ENCODE measurements at regions not wholly inside any gene's neighbourhood (a gene's known extent, or its start where the extent isn't known, plus 50 kb on each side); places are given as distances from the start of the nearest gene placed in this dataset.
"Not testable (repeated sequence)": the region's sequence is repeated elsewhere in the genome, so short reads cannot be mapped to it uniquely, and the experiment has no call there.

GRCh38 chr7:13265271-13265670, 577.8 kb downstream of the ARL4A start:
- Histone ChIP-seq H4K91ac (ENCODE audit: low read depth, low read length, poor library complexity) (no peak overlapping the region), H2AK5ac (ENCODE audit: low read depth, low read length) (no peak overlapping the region), H3K79me1 (ENCODE audit: low read depth, low read length) (no peaks in the 10 kb centered on the region), H3K14ac (ENCODE audit: low read length) (no peak overlapping the region), H3K36me3 (replicated peaks in 1 of 2; ENCODE audit: control insufficient read depth in 2 of 2, insufficient read depth in 2 of 2, low read length in 2 of 2) (no peaks in the 10 kb centered on the region), H3K27me3 (ENCODE audit: control insufficient read depth in 3 of 3, insufficient read depth in 3 of 3, low read depth in 1 of 3, low read length in 3 of 3) (no peaks in the 10 kb centered on the region), H2AFZ (ENCODE audit: low read length) (no peak overlapping the region), H3K18ac (ENCODE audit: low read length) (no peak overlapping the region), H3K9ac (ENCODE audit: low read depth, low read length, poor library complexity) (no peak overlapping the region), H3K4me2 (ENCODE audit: insufficient read depth, low read length, poor library complexity, severe bottlenecking) (no peak overlapping the region), H3K27ac (replicated peaks; ENCODE audit: low read length) (no peak overlapping the region), H3K4ac (ENCODE audit: low read length) (no peak overlapping the region), H3K23ac (ENCODE audit: low read depth, low read length, poor library complexity) (no peak overlapping the region), H3K4me1 (ENCODE audit: control insufficient read depth in 2 of 2, insufficient read depth in 1 of 2, low read depth in 1 of 2, low read length in 2 of 2) (peaks cover 0 to 7% of the 10 kb centered on the region in 2 donors), H2BK5ac (ENCODE audit: low read length) (no peak overlapping the region), H4K8ac (ENCODE audit: low read depth, low read length) (no peak overlapping the region), H3K9me3 (replicated peaks in 1 of 2; ENCODE audit: control insufficient read depth in 2 of 2, insufficient read depth in 1 of 2, low read depth in 1 of 2, low read length in 2 of 2) (no peaks in the 10 kb centered on the region), H2BK15ac (ENCODE audit: low read length) (no peak overlapping the region), H2BK120ac (ENCODE audit: low read depth, low read length) (no peak overlapping the region), H2BK12ac (ENCODE audit: low read length) (no peak overlapping the region), H3K4me3 (ENCODE audit: low read length in 2 of 2) (no peak overlapping the region)
- WGBS, 2 donors (ENCODE audit: extremely low coverage in 2 of 2, insufficient read length in 2 of 2, insufficient replicate concordance in 1 of 2) = no CpG with 5 or more reads among the region's 2 CpGs
- DNase-seq (ENCODE audit: low spot score) = no peak

- not testable (repeated sequence) for H3K9ac ChIP-seq (ENCODE audit: low read depth, low read length, poor library complexity); H3K23ac ChIP-seq (ENCODE audit: low read depth, low read length, poor library complexity); H3K4me1 ChIP-seq (ENCODE audit: control insufficient read depth in 2 of 2, insufficient read depth in 1 of 2, low read depth in 1 of 2, low read length in 2 of 2); H2BK5ac ChIP-seq (ENCODE audit: low read length); H3K4ac ChIP-seq (ENCODE audit: low read length); H2BK12ac ChIP-seq (ENCODE audit: low read length); H4K8ac ChIP-seq (ENCODE audit: low read depth, low read length); H2AK5ac ChIP-seq (ENCODE audit: low read depth, low read length); H2BK15ac ChIP-seq (ENCODE audit: low read length); H4K91ac ChIP-seq (ENCODE audit: low read depth, low read length, poor library complexity); H3K4me2 ChIP-seq (ENCODE audit: insufficient read depth, low read length, poor library complexity, severe bottlenecking); H3K79me1 ChIP-seq (ENCODE audit: low read depth, low read length); H3K4me3 ChIP-seq (ENCODE audit: low read length in 2 of 2); H2AFZ ChIP-seq (ENCODE audit: low read length); H2BK120ac ChIP-seq (ENCODE audit: low read depth, low read length); H3K18ac ChIP-seq (ENCODE audit: low read length); DNase-seq (ENCODE audit: low spot score); H3K14ac ChIP-seq (ENCODE audit: low read length); H3K27ac ChIP-seq (replicated peaks; ENCODE audit: low read length); H3K36me3 ChIP-seq (replicated peaks in 1 of 2; ENCODE audit: control insufficient read depth in 2 of 2, insufficient read depth in 2 of 2, low read length in 2 of 2); H3K9me3 ChIP-seq (replicated peaks in 1 of 2; ENCODE audit: control insufficient read depth in 2 of 2, insufficient read depth in 1 of 2, low read depth in 1 of 2, low read length in 2 of 2); H3K27me3 ChIP-seq (ENCODE audit: control insufficient read depth in 3 of 3, insufficient read depth in 3 of 3, low read depth in 1 of 3, low read length in 3 of 3)
- WGBS, 2 donors (ENCODE audit: extremely low coverage in 2 of 2, insufficient read length in 2 of 2, insufficient replicate concordance in 1 of 2) = no CpG with 5 or more reads among the region's 9 CpGs
Measured at GRCh38 chr7:13274205-13274604, 586.8 kb downstream of the ARL4A start.

GRCh38 chr7:13276977-13277376, 589.5 kb downstream of the ARL4A start:
- Histone ChIP-seq H3K36me3 (replicated peaks in 1 of 2; ENCODE audit: control insufficient read depth in 2 of 2, insufficient read depth in 2 of 2, low read length in 2 of 2) (no peaks in the 10 kb centered on the region), H2BK5ac (ENCODE audit: low read length) (no peak overlapping the region), H3K27ac (replicated peaks; ENCODE audit: low read length) (no peak overlapping the region), H2AFZ (ENCODE audit: low read length) (no peak overlapping the region), H2BK15ac (ENCODE audit: low read length) (no peak overlapping the region), H3K9ac (ENCODE audit: low read depth, low read length, poor library complexity) (no peak overlapping the region), H2AK5ac (ENCODE audit: low read depth, low read length) (no peak overlapping the region), H3K4ac (ENCODE audit: low read length) (no peak overlapping the region), H2BK12ac (ENCODE audit: low read length) (no peak overlapping the region), H3K23ac (ENCODE audit: low read depth, low read length, poor library complexity) (no peak overlapping the region), H3K4me2 (ENCODE audit: insufficient read depth, low read length, poor library complexity, severe bottlenecking) (no peak overlapping the region), H4K91ac (ENCODE audit: low read depth, low read length, poor library complexity) (no peak overlapping the region), H3K79me1 (ENCODE audit: low read depth, low read length) (no peaks in the 10 kb centered on the region), H3K9me3 (replicated peaks in 1 of 2; ENCODE audit: control insufficient read depth in 2 of 2, insufficient read depth in 1 of 2, low read depth in 1 of 2, low read length in 2 of 2) (peaks cover 2 to 5% of the 10 kb centered on the region in 2 donors), H3K14ac (ENCODE audit: low read length) (no peak overlapping the region), H4K8ac (ENCODE audit: low read depth, low read length) (no peak overlapping the region), H3K4me1 (ENCODE audit: control insufficient read depth in 2 of 2, insufficient read depth in 1 of 2, low read depth in 1 of 2, low read length in 2 of 2) (no peaks in the 10 kb centered on the region), H2BK120ac (ENCODE audit: low read depth, low read length) (no peak overlapping the region), H3K27me3 (ENCODE audit: control insufficient read depth in 3 of 3, insufficient read depth in 3 of 3, low read depth in 1 of 3, low read length in 3 of 3) (no peaks in the 10 kb centered on the region), H3K4me3 (ENCODE audit: low read length in 2 of 2) (no peak overlapping the region), H3K18ac (ENCODE audit: low read length) (no peak overlapping the region)
- no peak for DNase-seq (ENCODE audit: low spot score)

GRCh38 chr7:13278020-13278419, 590.6 kb downstream of the ARL4A start:
- no peak overlapping the region for H3K4ac ChIP-seq (ENCODE audit: low read length)
- no peaks in the 10 kb centered on the region for H3K27me3 ChIP-seq (ENCODE audit: control insufficient read depth in 3 of 3, insufficient read depth in 3 of 3, low read depth in 1 of 3, low read length in 3 of 3)
- H3K9ac ChIP-seq (ENCODE audit: low read depth, low read length, poor library complexity) = no peak overlapping the region
- H2BK5ac ChIP-seq (ENCODE audit: low read length) = no peak overlapping the region
- H3K27ac ChIP-seq (replicated peaks; ENCODE audit: low read length) = no peak overlapping the region
- no CpG with 5 or more reads among the region's 3 CpGs for WGBS, 2 donors (ENCODE audit: extremely low coverage in 2 of 2, insufficient read length in 2 of 2, insufficient replicate concordance in 1 of 2)
- H2BK120ac ChIP-seq (ENCODE audit: low read depth, low read length) = no peak overlapping the region
- H2AK5ac ChIP-seq (ENCODE audit: low read depth, low read length) = no peak overlapping the region
- H4K8ac ChIP-seq (ENCODE audit: low read depth, low read length) = no peak overlapping the region
- no peaks in the 10 kb centered on the region for H3K36me3 ChIP-seq (replicated peaks in 1 of 2; ENCODE audit: control insufficient read depth in 2 of 2, insufficient read depth in 2 of 2, low read length in 2 of 2)
- H3K9me3 ChIP-seq (replicated peaks in 1 of 2; ENCODE audit: control insufficient read depth in 2 of 2, insufficient read depth in 1 of 2, low read depth in 1 of 2, low read length in 2 of 2) = peaks cover 2 to 5% of the 10 kb centered on the region in 2 donors
- no peak overlapping the region for H4K91ac ChIP-seq (ENCODE audit: low read depth, low read length, poor library complexity)
- H3K18ac ChIP-seq (ENCODE audit: low read length) = no peak overlapping the region
- H3K14ac ChIP-seq (ENCODE audit: low read length) = no peak overlapping the region
- H2AFZ ChIP-seq (ENCODE audit: low read length) = peak overlapping the region; percentile 31
- H2BK12ac ChIP-seq (ENCODE audit: low read length) = no peak overlapping the region
- no peak overlapping the region for H3K23ac ChIP-seq (ENCODE audit: low read depth, low read length, poor library complexity)
- H2BK15ac ChIP-seq (ENCODE audit: low read length) = no peak overlapping the region
- H3K4me3 ChIP-seq (ENCODE audit: low read length in 2 of 2) = no peak overlapping the region
- DNase-seq (ENCODE audit: low spot score) = no peak
- H3K79me1 ChIP-seq (ENCODE audit: low read depth, low read length) = no peaks in the 10 kb centered on the region
- no peaks in the 10 kb centered on the region for H3K4me1 ChIP-seq (ENCODE audit: control insufficient read depth in 2 of 2, insufficient read depth in 1 of 2, low read depth in 1 of 2, low read length in 2 of 2)
- no peak overlapping the region for H3K4me2 ChIP-seq (ENCODE audit: insufficient read depth, low read length, poor library complexity, severe bottlenecking)

All from neuronal stem cell (in vitro differentiated cells).